Left cardiac atrium (tissue), 4 donors: ENCODE measurements at regions not wholly inside any gene's neighbourhood (a gene's known extent, or its start where the extent isn't known, plus 50 kb on each side); places are given as distances from the start of the nearest gene placed in this dataset.
"Not testable (repeated sequence)": the region's sequence is repeated elsewhere in the genome, so short reads cannot be mapped to it uniquely, and the experiment has no call there.

Source experiments
- ATAC-seq, 2 donors: fragments of 200-7000 bp; cut with Tn5 transposase; one replicate each; pipeline ENCODE4 v1.9.1; 2020; ENCODE audit warnings: mild to moderate bottlenecking in 2 of 2, moderate library complexity in 2 of 2
- DNase-seq: peaks from one replicate; pipeline ENCODE4 v3.0.0-alpha.2; 2020
- intact Hi-C, 2 donors: fragments of 100-400 bp; cut with DNase I; formaldehyde crosslinking; loops; one replicate each; pipeline versions ENCODE4 v1.14.1 to v1.15.1; 2022 to 2023
- donor health status: DM: no; HTN: yes; CAD: no.
- donor health status: DM: no; HTN: yes; CAD: no; lungs with severe emphysema.
- donor health status: DM: yes; HTN: yes; CAD: no.
- donor health status: Dilated cardiomyopathy.

- DNase-seq: no peak
- intact Hi-C loops: no loop called here
- ATAC-seq: no peak
Observed at GRCh38 chr11:106517426-106517825, 440.0 kb downstream of the AASDHPPT start.

DNA sequence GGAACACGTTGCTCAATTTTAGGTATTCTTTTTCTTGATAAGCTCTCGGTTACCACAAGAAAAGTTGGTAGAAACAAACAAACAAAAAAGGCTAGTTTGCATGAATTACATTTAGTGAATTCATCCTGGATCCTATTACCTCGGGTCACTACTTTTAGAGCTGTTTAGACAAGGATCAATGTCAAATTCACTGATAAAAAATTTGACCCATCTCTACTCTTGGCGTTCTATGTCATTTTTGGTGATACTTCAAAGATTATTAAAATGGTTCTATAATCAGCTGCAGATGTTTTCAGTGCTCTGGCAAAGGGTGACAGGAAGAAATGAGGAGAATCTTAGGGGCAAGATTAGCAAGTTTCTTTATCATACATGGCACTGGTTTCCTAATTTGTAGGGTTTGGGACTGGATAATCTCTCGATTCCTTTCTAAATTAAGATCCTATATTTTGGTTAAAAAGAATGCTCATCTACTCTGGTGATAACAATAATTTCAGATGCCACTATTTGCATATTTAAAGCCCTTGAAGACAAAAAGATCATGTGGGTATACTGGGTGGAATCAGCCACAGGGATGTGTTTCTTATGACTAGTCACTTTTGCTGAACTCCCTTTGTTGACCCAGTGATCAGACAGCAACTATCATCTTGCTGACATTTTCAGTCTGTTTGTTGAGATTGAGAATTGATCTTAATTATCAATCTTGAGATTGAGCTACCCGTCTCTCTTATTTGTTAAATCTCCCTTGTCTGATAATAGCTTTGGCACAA, 442.9 kb downstream of the AASDHPPT start:
- ATAC-seq (no peak), DNase-seq (no peak)
- intact Hi-C loops: no loop called here

- intact Hi-C loops: no loop called here
- DNase-seq (no peak), ATAC-seq (no peak)
Observed at GRCh38 chr11:106520920-106521319, 443.5 kb downstream of the AASDHPPT start.

- DNase-seq (no peak), ATAC-seq (no peak)
- intact Hi-C loops: no loop called here
Observed at GRCh38 chr11:106523171-106523570, 445.7 kb downstream of the AASDHPPT start.

DNA sequence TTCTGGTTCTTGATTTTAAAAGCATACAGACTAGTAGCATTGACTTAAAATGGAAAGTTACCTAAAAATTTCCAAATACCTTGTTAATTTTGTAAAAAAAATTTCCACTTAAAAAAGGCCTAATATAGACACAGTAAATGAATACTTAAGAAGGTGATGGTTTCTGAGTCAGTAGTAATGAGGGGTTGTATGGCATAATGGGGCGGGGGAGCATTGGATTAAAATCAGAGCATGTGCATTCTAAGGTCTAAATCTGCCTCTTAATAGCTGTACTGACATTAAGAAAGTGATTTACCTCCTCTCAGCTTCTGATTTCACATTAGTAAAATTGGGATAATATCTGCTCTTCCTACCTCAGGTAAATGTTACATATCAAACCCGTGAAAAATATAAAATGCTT, 446.5 kb downstream of the AASDHPPT start:
- no peak for DNase-seq
- no peak for ATAC-seq
- intact Hi-C loops: no loop called here

DNA sequence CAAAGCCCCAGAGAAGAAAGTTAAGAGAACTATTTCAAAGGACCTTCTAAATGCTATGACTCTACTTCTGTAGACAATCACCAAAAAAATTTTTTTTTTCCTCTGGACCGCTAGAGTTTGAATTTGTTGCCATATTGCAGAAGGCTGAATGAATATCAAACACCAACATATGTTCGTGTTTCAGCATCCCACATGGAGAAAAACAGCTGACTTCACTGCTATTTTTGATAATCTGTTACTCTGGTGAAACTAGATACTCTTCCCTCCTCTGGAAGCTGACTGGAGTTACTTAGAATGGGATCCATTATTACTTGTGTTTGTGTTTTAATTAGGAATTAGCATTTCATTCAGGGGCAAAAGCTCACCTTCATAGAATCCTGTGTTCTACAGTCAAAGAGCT, 447.0 kb downstream of the AASDHPPT start:
- ATAC-seq (no peak), DNase-seq (no peak)
- intact Hi-C loops: no loop called here

GRCh38 chr11:106531648-106532047, 454.2 kb downstream of the AASDHPPT start:
- DNase-seq, intact Hi-C loops, ATAC-seq: not testable (repeated sequence)

GRCh38 chr11:106533046-106533445, 455.6 kb downstream of the AASDHPPT start:
- ATAC-seq (no peak), DNase-seq (no peak)
- intact Hi-C loops: no loop called here

DNA sequence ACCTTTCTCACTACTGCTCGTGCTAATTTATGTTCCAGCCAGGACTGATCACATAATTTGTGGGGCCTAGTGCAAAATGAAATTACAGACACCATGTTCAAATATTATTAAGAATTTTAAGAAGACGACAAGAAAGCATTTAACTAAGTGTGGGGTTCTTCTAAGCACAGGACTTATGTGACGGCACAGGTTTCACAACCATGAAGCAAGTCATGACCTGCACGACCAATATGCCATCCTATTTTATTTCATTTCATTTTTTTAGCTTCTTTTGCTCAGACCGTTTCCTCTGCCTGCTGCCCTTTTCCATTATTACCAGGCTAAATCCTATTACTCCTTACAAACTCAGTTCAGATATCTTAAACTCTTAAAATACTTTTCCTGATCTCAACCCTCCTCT, 462.5 kb downstream of the AASDHPPT start:
- intact Hi-C loops: no loop called here
- DNase-seq (no peak), ATAC-seq (no peak)

DNA sequence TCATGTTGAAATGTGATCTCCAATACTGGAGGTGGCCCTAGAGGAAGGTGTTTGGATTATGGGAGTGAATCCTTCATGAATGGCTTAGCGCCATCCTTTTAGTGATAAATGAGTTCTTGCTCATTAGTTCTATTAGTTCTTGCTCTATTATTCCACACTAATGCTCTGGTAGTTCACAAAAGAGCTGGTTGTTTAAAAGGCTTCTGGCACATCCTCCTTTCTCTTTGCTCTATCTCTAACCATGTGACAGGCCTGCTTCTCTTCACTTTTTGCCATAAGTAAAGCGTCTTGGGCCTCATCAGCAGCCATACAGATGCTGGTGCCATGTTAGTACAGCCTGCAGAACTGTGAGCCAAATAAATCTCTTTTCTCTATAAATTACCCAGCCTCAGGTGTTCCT, 469.9 kb downstream of the GUCY1A2 start:
- intact Hi-C loops: no loop called here
- no peak for DNase-seq
- ATAC-seq: no peak

DNA sequence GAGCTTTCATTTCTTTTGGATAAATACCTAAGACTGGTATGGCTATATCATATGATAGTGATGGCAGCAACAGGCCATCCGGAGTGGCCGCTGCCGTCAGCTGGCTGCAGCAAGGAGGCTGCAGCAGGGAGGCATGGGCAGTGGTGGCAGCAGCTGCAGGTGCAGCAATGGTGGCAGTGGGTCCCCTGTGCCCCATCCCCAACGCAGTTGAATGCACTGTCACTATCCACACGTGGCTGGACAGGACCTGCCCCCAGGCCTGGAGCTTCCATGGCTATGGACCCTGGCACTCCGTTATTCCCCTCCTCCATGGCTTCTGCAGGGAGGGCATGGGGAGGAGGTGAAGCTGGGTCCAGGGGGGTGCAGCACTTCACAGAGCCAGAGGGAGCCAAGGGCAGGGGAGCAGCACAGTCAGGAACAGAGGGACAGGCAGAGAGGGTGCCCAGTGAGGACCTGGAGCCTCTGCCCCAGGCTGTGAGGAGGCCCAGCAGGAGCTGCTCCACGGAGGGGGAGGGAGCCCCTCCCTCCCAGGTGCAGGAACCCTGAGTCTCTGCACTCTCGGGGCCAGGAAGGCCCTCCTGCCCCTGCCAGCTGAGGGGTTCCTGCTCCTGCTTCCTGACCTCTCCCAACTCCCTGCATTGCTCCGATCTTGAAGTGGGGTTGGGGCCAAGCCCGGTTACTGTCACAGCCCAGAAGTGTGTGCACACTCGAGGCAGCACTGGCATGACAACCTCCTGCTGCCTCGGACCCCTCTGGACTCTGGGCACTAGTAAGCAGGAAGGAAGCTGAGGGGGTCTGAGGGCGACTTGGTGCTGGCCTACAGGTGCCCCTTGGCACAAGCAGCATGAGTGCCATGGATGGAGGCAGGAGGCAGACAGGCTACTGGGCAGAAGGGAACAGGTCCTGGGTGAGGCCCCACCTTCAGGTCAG, 466.3 kb downstream of the GUCY1A2 start:
- no peak for DNase-seq
- intact Hi-C loops: no loop called here
- no peak for ATAC-seq

DNA sequence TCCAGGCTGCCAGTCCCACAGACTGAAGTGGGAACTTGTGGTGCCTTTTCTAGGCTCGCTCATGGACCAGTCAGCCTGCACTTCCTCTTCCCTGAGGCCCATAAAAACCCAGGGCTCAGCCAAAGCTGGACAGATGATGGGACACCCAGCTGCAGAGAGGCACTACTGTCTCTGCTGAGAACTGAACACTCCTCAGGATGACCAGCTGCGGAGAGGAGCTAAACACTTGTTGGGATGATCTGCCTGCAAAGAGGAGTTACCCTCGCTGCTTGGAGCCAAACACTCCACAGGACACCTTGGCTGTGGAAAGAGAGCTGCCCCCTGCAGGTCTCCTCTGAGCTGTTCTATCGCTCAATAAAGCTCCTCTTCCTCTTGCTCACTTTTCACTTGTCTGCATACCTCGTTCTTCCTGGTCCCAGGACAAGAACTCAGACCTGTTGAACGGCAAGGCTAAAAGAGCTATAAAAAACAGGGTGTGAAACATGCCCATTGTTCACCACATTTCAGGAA, 465.5 kb downstream of the GUCY1A2 start:
- intact Hi-C loops: no loop called here
- ATAC-seq (no peak), DNase-seq (no peak)

DNA sequence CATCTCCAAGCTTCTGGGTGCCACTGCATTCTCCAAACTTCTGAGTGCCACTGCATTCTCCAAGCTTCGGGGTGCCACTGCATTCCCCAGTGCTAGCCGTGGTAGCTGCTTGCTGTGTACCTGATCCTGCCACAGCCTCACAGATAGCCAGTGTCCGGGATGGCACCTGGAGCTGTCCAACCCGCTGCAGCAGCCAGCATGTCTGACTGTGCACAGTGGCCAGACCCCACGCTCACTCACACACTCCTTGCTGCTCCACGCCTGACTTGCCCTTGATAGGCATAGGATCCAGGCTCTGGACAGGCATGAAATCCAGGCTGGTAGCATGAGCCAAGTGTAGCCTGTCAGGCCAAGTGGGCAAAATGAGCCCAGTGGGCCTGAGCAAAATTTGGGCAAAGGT, 465.0 kb downstream of the GUCY1A2 start:
- intact Hi-C loops: no loop called here
- ATAC-seq (no peak), DNase-seq (no peak)

- DNase-seq, intact Hi-C loops, ATAC-seq: not testable (repeated sequence)
Observed at GRCh38 chr11:106555566-106556250, 462.6 kb downstream of the GUCY1A2 start.

DNA sequence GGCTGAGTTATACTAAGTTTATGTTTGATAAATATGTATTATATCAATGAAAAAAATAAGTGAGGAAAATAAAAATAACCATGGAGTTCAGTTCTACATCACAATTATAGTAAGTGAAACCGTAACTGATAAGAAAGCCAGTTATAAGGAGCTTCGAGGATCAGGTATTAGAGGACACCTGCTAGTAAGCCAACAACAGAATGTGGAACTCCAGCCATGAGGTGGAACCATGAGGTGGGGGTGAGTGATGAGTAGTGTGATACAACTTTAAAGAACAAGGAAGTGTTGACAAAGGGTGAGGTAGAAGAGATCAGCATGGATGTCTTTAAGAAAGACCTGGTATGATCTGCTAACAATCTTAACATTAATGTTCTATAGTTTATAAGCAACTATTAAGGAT, 452.9 kb downstream of the GUCY1A2 start:
- no peak for ATAC-seq
- intact Hi-C loops: no loop called here
- DNase-seq: no peak

GRCh38 chr11:106568632-106569031, 449.6 kb downstream of the GUCY1A2 start:
- intact Hi-C loops: no loop called here
- ATAC-seq: no peak
- DNase-seq: no peak

- ATAC-seq, DNase-seq, intact Hi-C loops: not testable (repeated sequence)
Observed at GRCh38 chr11:106577384-106577783, 440.9 kb downstream of the GUCY1A2 start.

DNA sequence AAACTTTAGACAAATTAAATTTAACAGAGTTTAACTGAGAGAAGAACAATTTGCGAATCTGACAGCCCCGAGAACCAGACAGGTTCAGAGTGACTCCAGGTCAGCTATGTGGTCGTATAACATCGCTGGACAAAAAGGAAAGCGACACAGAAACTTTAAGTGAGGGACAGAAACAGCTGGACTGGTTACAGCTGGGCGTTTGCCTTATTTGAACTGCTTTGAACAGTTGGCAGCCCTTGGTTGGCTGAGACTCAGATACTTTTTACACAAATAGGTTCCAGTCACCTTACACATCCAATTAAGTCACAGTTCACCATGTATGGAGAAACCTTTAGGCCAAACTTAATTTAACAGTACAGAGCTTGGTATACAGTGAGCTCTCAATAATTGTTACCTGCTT, 436.9 kb downstream of the GUCY1A2 start:
- ATAC-seq: no peak
- intact Hi-C loops: no loop called here
- no peak for DNase-seq

GRCh38 chr11:106585061-106585460, 433.2 kb downstream of the GUCY1A2 start:
- ATAC-seq: no peak
- no peak for DNase-seq
- intact Hi-C loops: no loop called here
